Astrocyte (in vitro differentiated cells and primary cell): ENCODE measurements at regions not wholly inside any gene's neighbourhood (a gene's known extent, or its start where the extent isn't known, plus 50 kb on each side); places are given as distances from the start of the nearest gene placed in this dataset.

Source experiments
- DNase-seq: peaks from one replicate; pipeline ENCODE4 v3.0.0-alpha.2; 2010; ENCODE audit warnings: low read depth
- FAIRE-seq: peaks from 2 replicates; lab custom pipeline; 2011; peaks lifted over from hg19 to GRCh38; lab: Jason Lieb, UNC
- H2AFZ ChIP-seq: 2 replicates; pipeline ENCODE4 v1.6.0; 2012; ENCODE audit warnings: low read depth, low read length, inconsistent platforms
- H3K27ac ChIP-seq: 2 replicates; pipeline ENCODE4 v1.5.1; 2011; ENCODE audit warnings: low read depth, low read length, inconsistent platforms
- H3K27me3 ChIP-seq: 2 replicates; pipeline ENCODE4 v1.6.0; 2011; ENCODE audit warnings: low read length, inconsistent platforms; ENCODE audit not compliant: insufficient read depth
- H3K36me3 ChIP-seq: 2 replicates; pipeline ENCODE4 v1.5.1; 2011; ENCODE audit warnings: low read length, inconsistent platforms; ENCODE audit not compliant: insufficient read depth
- H3K4me1 ChIP-seq: 2 replicates; pipeline ENCODE4 v1.5.1; 2011; ENCODE audit warnings: low read length, inconsistent platforms; ENCODE audit not compliant: insufficient read depth
- H3K4me2 ChIP-seq: 2 replicates; pipeline ENCODE4 v1.6.0; 2012; ENCODE audit warnings: low read length, inconsistent platforms
- H3K4me3 ChIP-seq: 2 replicates; pipeline ENCODE4 v1.5.1; 2011; ENCODE audit warnings: low read depth, mild to moderate bottlenecking, low read length, inconsistent platforms; ENCODE audit not compliant: insufficient read depth
- H3K79me2 ChIP-seq: 2 replicates; pipeline ENCODE4 v1.6.0; 2012; ENCODE audit warnings: mild to moderate bottlenecking, low read length, inconsistent platforms; ENCODE audit not compliant: insufficient read depth
- H3K9ac ChIP-seq: 2 replicates; pipeline ENCODE4 v1.6.0; 2012; ENCODE audit warnings: mild to moderate bottlenecking, low read length, inconsistent platforms
- H3K9me3 ChIP-seq: 2 replicates; pipeline ENCODE4 v1.5.1; 2012; ENCODE audit warnings: low read depth, mild to moderate bottlenecking, low read length, inconsistent platforms; ENCODE audit not compliant: insufficient read depth
- H4K20me1 ChIP-seq: 2 replicates; pipeline ENCODE4 v1.6.0; 2012; ENCODE audit warnings: low read length, inconsistent platforms; ENCODE audit not compliant: insufficient read depth
- H3K27ac Mint-ChIP-seq: one replicate; pipeline ENCODE4 v1.8.0; 2021; ENCODE audit warnings: mild to moderate bottlenecking, mixed read lengths; ENCODE audit not compliant: unreplicated experiment
- H3K27me3 Mint-ChIP-seq: one replicate; pipeline ENCODE4 v1.8.0; 2021; ENCODE audit warnings: low read depth, mixed read lengths; ENCODE audit not compliant: unreplicated experiment
- H3K36me3 Mint-ChIP-seq: one replicate; pipeline ENCODE4 v1.8.0; 2021; ENCODE audit warnings: low read depth, mixed read lengths; ENCODE audit not compliant: unreplicated experiment
- H3K4me1 Mint-ChIP-seq: one replicate; pipeline ENCODE4 v1.8.0; 2021; ENCODE audit warnings: low read depth, mixed read lengths; ENCODE audit not compliant: unreplicated experiment
- H3K4me3 Mint-ChIP-seq: one replicate; pipeline ENCODE4 v1.8.0; 2021; ENCODE audit warnings: mild to moderate bottlenecking, moderate library complexity, mixed read lengths; ENCODE audit not compliant: unreplicated experiment
- H3K9me3 Mint-ChIP-seq: one replicate; pipeline ENCODE4 v1.8.0; 2021; ENCODE audit warnings: mild to moderate bottlenecking, mixed read lengths; ENCODE audit not compliant: unreplicated experiment
- EZH2 ChIP-seq: IDR thresholded peaks from 2 replicates; pipeline ENCODE4 v1.6.1; 2012; ENCODE audit warnings: mild to moderate bottlenecking, low read length, inconsistent platforms; ENCODE audit not compliant: insufficient read depth
- TF ChIP-seq, protein P1 (sequence below): IDR thresholded peaks from 2 replicates; pipeline ENCODE4 v1.5.1; 2011; ENCODE audit warnings: low read depth, mild to moderate bottlenecking, inconsistent platforms, low read length, moderate library complexity; ENCODE audit not compliant: insufficient read depth

DNA sequence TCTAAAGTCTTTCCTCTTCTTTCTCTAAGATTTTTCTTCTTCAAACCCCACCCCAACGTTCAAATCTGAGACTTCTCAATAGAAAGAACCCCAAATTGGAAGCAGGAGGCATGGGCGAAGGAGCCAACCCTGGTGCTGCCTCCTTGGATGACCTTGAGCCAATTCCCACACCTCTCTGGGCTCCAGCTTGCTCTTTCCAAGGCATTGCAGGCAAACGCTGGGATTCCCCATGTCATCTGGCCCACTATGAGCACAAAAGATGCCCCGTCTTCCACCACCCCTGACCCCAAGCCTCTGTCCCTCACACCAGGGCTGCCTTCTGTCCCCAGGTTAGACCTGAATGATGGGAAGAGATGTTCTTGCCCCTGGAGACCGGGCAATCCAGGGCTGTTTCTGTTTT is 57.0 kb downstream of the TTC32 start:
- DNase-seq, result no peak
- Mint-ChIP-seq H3K27me3 (peaks cover 32% of the 10 kb centered on the region), H3K4me1 (no peaks in the 10 kb centered on the region), H3K4me3 (no peak overlapping the region), H3K27ac (no peak overlapping the region), H3K9me3 (peaks cover 6% of the 10 kb centered on the region), H3K36me3 (no peaks in the 10 kb centered on the region)
- Histone ChIP-seq H3K27me3 (peaks cover 3% of the 10 kb centered on the region), H4K20me1 (no peaks in the 10 kb centered on the region), H3K36me3 (no peaks in the 10 kb centered on the region), H3K4me1 (no peaks in the 10 kb centered on the region), H3K79me2 (no peaks in the 10 kb centered on the region), H3K4me3 (no peak overlapping the region), H3K27ac (no peak overlapping the region), H3K9ac (no peak overlapping the region), H2AFZ (no peak overlapping the region), H3K4me2 (no peak overlapping the region), H3K9me3 (no peaks in the 10 kb centered on the region)
- TF ChIP-seq EZH2, result no peak
- TF ChIP-seq, protein P1, sequence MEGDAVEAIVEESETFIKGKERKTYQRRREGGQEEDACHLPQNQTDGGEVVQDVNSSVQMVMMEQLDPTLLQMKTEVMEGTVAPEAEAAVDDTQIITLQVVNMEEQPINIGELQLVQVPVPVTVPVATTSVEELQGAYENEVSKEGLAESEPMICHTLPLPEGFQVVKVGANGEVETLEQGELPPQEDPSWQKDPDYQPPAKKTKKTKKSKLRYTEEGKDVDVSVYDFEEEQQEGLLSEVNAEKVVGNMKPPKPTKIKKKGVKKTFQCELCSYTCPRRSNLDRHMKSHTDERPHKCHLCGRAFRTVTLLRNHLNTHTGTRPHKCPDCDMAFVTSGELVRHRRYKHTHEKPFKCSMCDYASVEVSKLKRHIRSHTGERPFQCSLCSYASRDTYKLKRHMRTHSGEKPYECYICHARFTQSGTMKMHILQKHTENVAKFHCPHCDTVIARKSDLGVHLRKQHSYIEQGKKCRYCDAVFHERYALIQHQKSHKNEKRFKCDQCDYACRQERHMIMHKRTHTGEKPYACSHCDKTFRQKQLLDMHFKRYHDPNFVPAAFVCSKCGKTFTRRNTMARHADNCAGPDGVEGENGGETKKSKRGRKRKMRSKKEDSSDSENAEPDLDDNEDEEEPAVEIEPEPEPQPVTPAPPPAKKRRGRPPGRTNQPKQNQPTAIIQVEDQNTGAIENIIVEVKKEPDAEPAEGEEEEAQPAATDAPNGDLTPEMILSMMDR, result no peak
- FAIRE-seq, result no peak

DNA sequence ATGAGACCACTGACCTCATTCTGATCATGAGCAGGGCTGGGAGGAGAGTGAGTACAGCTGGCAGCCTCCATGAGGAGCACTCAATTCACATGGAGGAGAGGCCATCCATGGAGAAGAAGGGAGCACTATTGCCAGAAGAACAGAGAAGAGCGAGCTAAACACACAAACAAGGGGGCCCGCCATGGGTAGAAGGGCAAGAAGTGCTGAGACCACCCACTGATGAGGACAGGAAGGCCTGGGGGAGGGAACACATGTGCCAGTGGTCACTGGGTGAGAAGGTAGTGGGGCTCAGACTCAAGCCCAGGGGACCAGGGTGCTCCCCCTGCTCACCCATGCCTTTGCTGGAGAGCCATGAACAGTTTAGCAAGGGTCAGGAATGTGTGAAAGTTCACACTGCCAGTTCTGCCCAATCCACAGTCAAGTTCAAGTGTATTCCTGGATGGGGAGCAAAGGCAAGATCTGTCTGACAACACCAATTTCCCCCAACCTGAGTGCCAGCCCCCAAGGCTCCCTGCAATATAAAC is 57.7 kb downstream of the TTC32 start:
- no peaks in the 10 kb centered on the region for H3K4me1 ChIP-seq
- DNase-seq (no peak), FAIRE-seq (no peak)
- H3K9me3 ChIP-seq, result no peaks in the 10 kb centered on the region
- H3K27me3 Mint-ChIP-seq, result peaks cover 35% of the 10 kb centered on the region
- H3K36me3 ChIP-seq, result no peaks in the 10 kb centered on the region
- no peak overlapping the region for H3K27ac ChIP-seq
- no peak overlapping the region for H3K9ac ChIP-seq
- TF ChIP-seq, protein P1, result no peak
- H2AFZ ChIP-seq, result no peak overlapping the region
- no peaks in the 10 kb centered on the region for H3K79me2 ChIP-seq
- no peak overlapping the region for H3K27ac Mint-ChIP-seq
- H3K4me2 ChIP-seq, result no peak overlapping the region
- no peaks in the 10 kb centered on the region for H4K20me1 ChIP-seq
- no peak overlapping the region for H3K4me3 Mint-ChIP-seq
- peaks cover 3% of the 10 kb centered on the region for H3K27me3 ChIP-seq
- no peaks in the 10 kb centered on the region for H3K4me1 Mint-ChIP-seq
- H3K4me3 ChIP-seq, result no peak overlapping the region
- peaks cover 6% of the 10 kb centered on the region for H3K9me3 Mint-ChIP-seq
- H3K36me3 Mint-ChIP-seq, result no peaks in the 10 kb centered on the region

DNA sequence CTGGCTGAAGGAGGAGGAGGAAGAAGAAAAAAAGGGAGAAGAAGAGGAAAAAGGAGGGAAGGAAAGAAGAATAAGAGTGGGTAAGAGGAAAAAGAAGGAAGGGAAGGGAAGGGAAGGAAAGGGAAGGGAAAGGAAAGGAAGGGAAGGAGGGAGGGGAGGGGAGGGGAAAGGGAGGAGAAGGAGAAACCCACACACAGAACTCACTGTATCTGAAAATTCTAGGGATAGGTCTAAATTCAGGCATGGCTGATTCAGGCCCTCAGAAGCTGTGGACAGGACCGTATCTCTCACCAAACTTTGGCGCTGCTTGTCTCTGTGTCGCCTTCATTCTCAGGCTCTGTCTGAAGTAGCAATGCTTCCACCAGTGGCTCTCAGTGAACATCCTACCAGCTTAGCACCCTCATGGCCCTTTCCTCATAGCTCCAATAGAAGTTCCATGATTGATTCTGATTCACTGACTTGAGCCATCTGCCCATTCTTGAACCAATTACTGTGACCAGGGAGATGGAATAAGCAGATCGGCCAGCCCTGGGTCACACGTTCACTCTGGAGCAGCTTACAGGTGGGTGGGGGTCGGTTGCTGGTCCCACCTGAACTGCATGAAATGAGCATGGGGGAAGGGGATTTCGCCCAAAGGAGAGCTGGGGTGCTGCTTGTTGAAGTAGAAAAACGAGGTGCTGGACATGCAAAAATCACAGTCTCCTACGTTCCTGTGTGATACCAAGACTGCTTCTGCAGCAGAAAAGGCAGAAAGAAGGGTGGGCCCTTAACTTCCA is 59.7 kb downstream of the TTC32 start:
- no peaks in the 10 kb centered on the region for H3K36me3 ChIP-seq
- no peaks in the 10 kb centered on the region for H4K20me1 ChIP-seq
- peaks cover 39% of the 10 kb centered on the region for H3K27me3 Mint-ChIP-seq
- no peak overlapping the region for H3K4me3 Mint-ChIP-seq
- H3K4me2 ChIP-seq, result no peak overlapping the region
- no peaks in the 10 kb centered on the region for H3K79me2 ChIP-seq
- no peaks in the 10 kb centered on the region for H3K9me3 ChIP-seq
- no peak for DNase-seq
- H3K4me1 ChIP-seq, result no peaks in the 10 kb centered on the region
- H3K4me3 ChIP-seq, result no peak overlapping the region
- no peak overlapping the region for H2AFZ ChIP-seq
- H3K27ac ChIP-seq, result no peak overlapping the region
- H3K4me1 Mint-ChIP-seq, result no peaks in the 10 kb centered on the region
- no peak for TF ChIP-seq EZH2
- TF ChIP-seq, protein P1, result no peak
- no peak for FAIRE-seq
- peaks cover 5% of the 10 kb centered on the region for H3K27me3 ChIP-seq
- no peak overlapping the region for H3K27ac Mint-ChIP-seq
- H3K9ac ChIP-seq, result no peak overlapping the region
- peaks cover 6% of the 10 kb centered on the region for H3K9me3 Mint-ChIP-seq
- H3K36me3 Mint-ChIP-seq, result no peaks in the 10 kb centered on the region
